Loucy (cell line): ENCODE measurements at regions not wholly inside any gene's neighbourhood (a gene's known extent, or its start where the extent isn't known, plus 50 kb on each side); places are given as distances from the start of the nearest gene placed in this dataset.

Experiments
- CTCF ChIP-seq: fragments of 200-600 bp; sonication (generic); conservative IDR thresholded peaks from 2 replicates; pipeline ENCODE4 v1.5.1; 2014; ENCODE audit warnings: mild to moderate bottlenecking, antibody characterized with exemption, low read length
- EZH2phosphoT487 ChIP-seq: fragments of 200-600 bp; IDR thresholded peaks from 2 replicates; pipeline ENCODE4 v1.6.1; 2018; ENCODE audit warnings: antibody characterized with exemption, mild to moderate bottlenecking, moderate library complexity, borderline replicate concordance

GRCh38 chr14:42683707-42684106 is 1077.0 kb downstream of the LRFN5 start:
- TF ChIP-seq CTCF = no peak
- TF ChIP-seq EZH2phosphoT487 = no peak
